Fibroblast of the aortic adventitia (primary cell): ENCODE measurements at regions not wholly inside any gene's neighbourhood (a gene's known extent, or its start where the extent isn't known, plus 50 kb on each side); places are given as distances from the start of the nearest gene placed in this dataset.
"Not testable (repeated sequence)": the region's sequence is repeated elsewhere in the genome, so short reads cannot be mapped to it uniquely, and the experiment has no call there.

Experiments used
- DNase-seq: peaks from one replicate; pipeline ENCODE4 v3.0.0-alpha.2; 2010; ENCODE audit warnings: low read depth
- H3K4me3 ChIP-seq: 2 replicates; pipeline ENCODE4 v1.5.1; 2011; ENCODE audit warnings: low read depth, mild to moderate bottlenecking, control low read depth, low read length, moderate library complexity
- TF ChIP-seq, protein P1 (sequence below): IDR thresholded peaks from 2 replicates; pipeline ENCODE4 v1.5.1; 2011; ENCODE audit warnings: mild to moderate bottlenecking, low read length, control low read depth, inconsistent platforms; ENCODE audit not compliant: insufficient read depth

DNA sequence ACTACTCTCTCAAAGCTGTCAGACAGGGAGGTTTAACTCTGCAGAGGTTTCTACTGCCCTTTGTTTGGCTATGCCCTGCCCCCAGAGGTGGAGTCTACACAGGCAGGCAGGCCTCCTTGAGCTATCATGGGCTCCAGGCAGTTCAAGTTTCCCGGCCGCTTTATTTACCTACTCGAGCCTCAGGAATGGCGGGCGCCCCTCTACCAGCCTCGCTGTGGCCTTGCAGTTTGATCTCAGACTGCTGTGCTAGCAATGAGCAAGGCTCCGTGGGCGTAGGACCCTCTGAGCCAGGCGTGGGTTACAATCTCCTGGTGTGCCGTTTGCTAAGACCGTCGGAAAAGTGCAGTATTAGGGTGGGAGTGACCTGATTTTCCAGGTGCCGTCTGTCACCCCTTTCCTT is 124.3 kb downstream of the PTCHD1 start:
- H3K4me3 ChIP-seq, DNase-seq: not testable (repeated sequence)

DNA sequence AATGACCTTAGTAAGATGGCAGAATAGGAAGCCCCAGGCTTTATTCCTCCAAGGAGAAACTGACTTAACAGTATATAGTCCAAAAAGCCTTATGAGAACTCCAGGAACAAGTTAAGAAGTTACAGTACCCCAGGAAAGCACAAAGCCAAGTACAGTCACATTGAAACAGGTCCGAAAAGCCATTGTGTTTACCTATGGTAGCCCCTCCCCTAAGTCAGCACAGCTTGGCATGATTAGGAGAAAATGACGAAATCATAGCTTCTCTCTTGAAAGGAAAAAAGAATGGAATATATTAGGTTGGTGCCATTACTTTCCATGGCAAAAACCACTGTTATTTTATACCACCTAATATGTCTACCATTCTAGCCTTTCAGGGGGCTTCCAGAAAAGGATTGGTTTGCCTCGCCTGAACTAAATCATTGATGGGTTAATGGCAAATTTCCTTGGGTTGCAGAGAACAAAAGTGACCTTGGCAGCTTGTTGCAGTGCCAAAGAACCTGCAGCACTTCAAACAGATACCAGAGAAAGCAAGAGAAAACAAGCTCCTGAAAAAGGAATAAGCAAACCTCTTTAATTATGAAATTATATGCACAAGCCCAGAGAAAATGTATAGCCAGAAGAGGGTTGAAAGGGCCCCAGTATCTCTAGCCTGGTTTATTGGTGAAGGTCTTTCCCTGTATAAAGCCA is 130.6 kb downstream of the PTCHD1 start:
- TF ChIP-seq, protein P1, sequence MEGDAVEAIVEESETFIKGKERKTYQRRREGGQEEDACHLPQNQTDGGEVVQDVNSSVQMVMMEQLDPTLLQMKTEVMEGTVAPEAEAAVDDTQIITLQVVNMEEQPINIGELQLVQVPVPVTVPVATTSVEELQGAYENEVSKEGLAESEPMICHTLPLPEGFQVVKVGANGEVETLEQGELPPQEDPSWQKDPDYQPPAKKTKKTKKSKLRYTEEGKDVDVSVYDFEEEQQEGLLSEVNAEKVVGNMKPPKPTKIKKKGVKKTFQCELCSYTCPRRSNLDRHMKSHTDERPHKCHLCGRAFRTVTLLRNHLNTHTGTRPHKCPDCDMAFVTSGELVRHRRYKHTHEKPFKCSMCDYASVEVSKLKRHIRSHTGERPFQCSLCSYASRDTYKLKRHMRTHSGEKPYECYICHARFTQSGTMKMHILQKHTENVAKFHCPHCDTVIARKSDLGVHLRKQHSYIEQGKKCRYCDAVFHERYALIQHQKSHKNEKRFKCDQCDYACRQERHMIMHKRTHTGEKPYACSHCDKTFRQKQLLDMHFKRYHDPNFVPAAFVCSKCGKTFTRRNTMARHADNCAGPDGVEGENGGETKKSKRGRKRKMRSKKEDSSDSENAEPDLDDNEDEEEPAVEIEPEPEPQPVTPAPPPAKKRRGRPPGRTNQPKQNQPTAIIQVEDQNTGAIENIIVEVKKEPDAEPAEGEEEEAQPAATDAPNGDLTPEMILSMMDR, result no peak
- H3K4me3 ChIP-seq, result no peak overlapping the region
- DNase-seq, result no peak

DNA sequence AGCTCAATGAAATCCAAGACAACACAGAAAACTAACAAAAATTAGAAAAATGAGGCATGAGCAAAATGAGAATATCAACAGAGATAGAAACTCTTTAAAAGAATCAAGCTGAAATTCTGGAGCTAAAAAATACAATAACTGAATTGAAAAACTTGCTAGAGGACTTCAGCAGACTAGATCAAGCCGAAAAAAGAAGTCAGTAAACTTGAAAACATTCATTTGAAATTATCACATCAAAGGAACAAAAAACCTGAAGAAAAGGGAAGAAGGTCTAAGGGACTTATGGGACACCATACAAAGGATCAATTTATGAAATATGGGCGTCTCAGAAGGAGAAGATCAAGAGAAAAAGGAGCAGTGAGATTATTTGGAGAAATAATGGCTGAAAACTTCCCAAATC is 131.3 kb downstream of the PTCHD1 start:
- DNase-seq, result no peak
- TF ChIP-seq, protein P1, result no peak
- no peak overlapping the region for H3K4me3 ChIP-seq

DNA sequence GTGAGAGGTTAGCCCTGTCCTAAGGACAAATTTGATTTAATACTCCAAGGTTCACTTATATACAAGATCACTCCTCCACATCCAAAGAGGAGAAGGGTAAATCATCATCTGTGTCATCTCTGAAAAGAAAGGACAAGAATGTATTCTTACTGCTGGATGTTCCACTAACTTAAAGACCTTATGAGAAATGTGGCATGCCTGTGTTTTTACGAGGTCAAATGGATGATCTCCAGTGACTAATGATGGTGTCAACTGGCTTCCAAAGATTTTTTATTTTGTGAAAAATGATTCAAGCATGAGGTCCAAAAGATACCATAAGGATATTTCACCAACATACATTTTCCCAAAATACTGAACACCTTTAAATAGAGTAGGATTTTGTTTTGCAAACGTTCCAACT is 143.4 kb downstream of the PTCHD1 start:
- H3K4me3 ChIP-seq, result no peak overlapping the region
- TF ChIP-seq, protein P1, result no peak
- DNase-seq, result no peak

DNA sequence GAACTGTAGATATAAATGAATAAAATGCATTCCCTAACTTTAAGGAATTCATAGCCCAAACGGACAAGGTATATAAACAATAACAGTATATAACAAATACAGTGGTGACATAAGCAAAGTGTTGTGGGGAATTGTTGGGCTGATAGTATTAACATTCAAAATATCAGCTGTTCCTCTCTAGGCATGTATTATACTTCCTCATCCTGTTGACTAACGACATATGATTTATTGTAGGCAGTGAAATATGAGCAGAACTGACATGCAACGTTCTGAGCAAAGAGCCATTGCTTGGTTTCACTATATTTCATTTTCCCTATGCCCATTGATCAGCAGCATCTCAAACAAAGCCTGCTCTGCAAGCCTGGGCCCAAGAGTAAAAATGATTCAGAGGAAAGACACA is 143.9 kb downstream of the PTCHD1 start:
- no peak overlapping the region for H3K4me3 ChIP-seq
- no peak for DNase-seq
- TF ChIP-seq, protein P1, result no peak

DNA sequence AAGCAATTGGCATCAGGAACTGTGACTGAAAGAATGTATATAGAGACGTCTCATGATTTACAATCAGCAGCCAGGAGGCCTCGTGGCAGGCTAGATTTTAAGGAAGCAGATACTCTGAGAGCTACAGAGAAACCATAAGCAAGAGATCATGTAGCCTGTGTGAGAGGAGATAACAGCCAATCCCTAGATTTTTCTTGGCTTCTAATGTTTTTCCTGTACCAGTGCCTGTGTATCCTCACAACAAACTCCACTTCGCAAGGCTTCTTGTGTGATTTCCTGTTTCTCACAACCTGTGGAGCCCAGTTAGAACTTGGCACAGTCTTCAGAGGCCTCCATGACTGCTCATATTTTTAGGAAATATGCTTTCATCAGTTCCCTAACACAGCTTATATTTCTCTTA is 147.9 kb downstream of the PTCHD1 start:
- H3K4me3 ChIP-seq, result no peak overlapping the region
- DNase-seq, result no peak
- TF ChIP-seq, protein P1, result no peak

DNA sequence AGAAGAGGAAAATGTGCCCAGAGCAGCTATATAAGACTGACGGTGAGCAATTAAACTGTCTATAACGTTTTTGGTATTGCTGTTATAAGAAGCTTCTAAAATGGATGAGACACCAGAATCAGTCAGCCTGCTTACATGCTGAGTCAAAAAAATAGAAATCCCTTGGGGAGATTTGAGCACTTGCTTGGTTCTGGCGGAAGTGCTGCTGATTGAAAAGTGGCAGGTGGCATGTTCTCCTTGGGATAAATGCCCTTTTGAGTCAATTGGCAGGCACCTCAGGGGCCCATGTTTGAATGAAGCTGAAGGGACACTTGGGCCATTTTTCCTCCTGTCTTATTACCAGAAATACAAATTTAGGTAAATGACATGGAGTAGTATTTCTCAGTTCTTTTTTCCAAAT is 148.7 kb downstream of the PTCHD1 start:
- H3K4me3 ChIP-seq, result no peak overlapping the region
- TF ChIP-seq, protein P1, result no peak
- no peak for DNase-seq
